Fibroblast of pulmonary artery (primary cell): ENCODE measurements at regions not wholly inside any gene's neighbourhood (a gene's known extent, or its start where the extent isn't known, plus 50 kb on each side); places are given as distances from the start of the nearest gene placed in this dataset.

Experiments
- DNase-seq: peaks from one replicate; pipeline ENCODE4 v3.0.0-alpha.2; 2010; ENCODE audit warnings: low read depth
- H3K4me3 ChIP-seq: replicated peaks from 2 replicates; pipeline ENCODE4 v1.5.1; 2011; ENCODE audit warnings: low read depth, mild to moderate bottlenecking, control low read depth, low read length, moderate library complexity
- CTCF ChIP-seq: IDR thresholded peaks from 2 replicates; pipeline ENCODE4 v1.5.1; 2011; ENCODE audit warnings: mild to moderate bottlenecking, control low read depth, low read length, inconsistent platforms; ENCODE audit errors: missing control alignments

- DNase-seq: no peak
- H3K4me3 ChIP-seq: no peak overlapping the region
- no peak for TF ChIP-seq CTCF
Observed at GRCh38 chr5:68528821-68529273, 313.3 kb downstream of the PIK3R1 start.

- TF ChIP-seq CTCF: no peak
- no peak overlapping the region for H3K4me3 ChIP-seq
- DNase-seq: no peak
Observed at GRCh38 chr5:68529581-68529980, 314.0 kb downstream of the PIK3R1 start.

- TF ChIP-seq CTCF: no peak
- DNase-seq: no peak
- H3K4me3 ChIP-seq: no peak overlapping the region
Observed at GRCh38 chr5:68531970-68532369, 316.4 kb downstream of the PIK3R1 start.

GRCh38 chr5:68533051-68533450, 317.5 kb downstream of the PIK3R1 start:
- no peak for TF ChIP-seq CTCF
- no peak for DNase-seq
- no peak overlapping the region for H3K4me3 ChIP-seq

- TF ChIP-seq CTCF: no peak
- no peak overlapping the region for H3K4me3 ChIP-seq
- DNase-seq: no peak
Observed at GRCh38 chr5:68533571-68534084, 318.1 kb downstream of the PIK3R1 start.

GRCh38 chr5:68534131-68534940, 318.8 kb downstream of the PIK3R1 start:
- peak; percentile 45 for DNase-seq

More at GRCh38 chr5:68534131-68534940, 318.8 kb downstream of the PIK3R1 start:
- H3K4me3 ChIP-seq: no peak overlapping the region
- no peak for TF ChIP-seq CTCF
